HepG2 (cell line): ENCODE measurements at regions not wholly inside any gene's neighbourhood (a gene's known extent, or its start where the extent isn't known, plus 50 kb on each side); places are given as distances from the start of the nearest gene placed in this dataset.

Experiments
- ATM ChIP-seq: fragments of 450-650 bp; IDR thresholded peaks from 2 replicates; pipeline ENCODE4 v1.7.1; 2017; ENCODE audit warnings: mild to moderate bottlenecking, borderline replicate concordance
- ATRX ChIP-seq: sonication (generic); formaldehyde crosslinking; IDR thresholded peaks from 2 replicates; pipeline ENCODE4 v1.4.0; 2020; ENCODE audit warnings: missing genetic modification reagents, borderline replicate concordance
- E2F5 ChIP-seq: sonication (generic); formaldehyde crosslinking; conservative IDR thresholded peaks from 2 replicates; pipeline ENCODE4 v1.4.0; 2020; ENCODE audit warnings: missing genetic modification reagents
- FOXA1 ChIP-seq, 2 experiments: fragments of 450-650 bp in 1 of 2; sonication (generic) in 1 of 2; formaldehyde crosslinking in 1 of 2; IDR thresholded peaks; 2 replicates each; pipeline versions ENCODE4 v1.4.0 to v1.6.1; 2016 to 2020; ENCODE audit warnings: missing genetic modification reagents in 1 of 2
- HMGA1 ChIP-seq: sonication (generic); formaldehyde crosslinking; conservative IDR thresholded peaks from 2 replicates; pipeline ENCODE4 v1.4.0; 2020; ENCODE audit warnings: missing genetic modification reagents
- KDM1A ChIP-seq: IDR thresholded peaks from 2 replicates; pipeline ENCODE4 v1.6.1; 2016; ENCODE audit warnings: missing compliant biosample characterization
- MTF1 ChIP-seq: sonication (generic); formaldehyde crosslinking; IDR thresholded peaks from 2 replicates; pipeline ENCODE4 v1.5.0; 2020; ENCODE audit warnings: missing genetic modification reagents
- MYC ChIP-seq: sonication (generic); formaldehyde crosslinking; IDR thresholded peaks from 2 replicates; pipeline ENCODE4 v1.9.0; 2021; ENCODE audit warnings: missing genetic modification reagents, borderline replicate concordance
- MZF1 ChIP-seq: sonication (generic); formaldehyde crosslinking; IDR thresholded peaks from 2 replicates; pipeline ENCODE4 v1.8.1; 2023; ENCODE audit warnings: mild to moderate bottlenecking, missing genetic modification reagents, borderline replicate concordance
- PAXIP1 ChIP-seq: sonication (generic); formaldehyde crosslinking; conservative IDR thresholded peaks from 2 replicates; pipeline ENCODE4 v1.4.0; 2020; ENCODE audit warnings: mild to moderate bottlenecking, missing genetic modification reagents, moderate library complexity
- PHF8 ChIP-seq: sonication (generic); formaldehyde crosslinking; IDR thresholded peaks from 2 replicates; pipeline ENCODE4 v1.5.0; 2020; ENCODE audit warnings: missing genetic modification reagents
- PLRG1 ChIP-seq: fragments of 450-650 bp; conservative IDR thresholded peaks from 2 replicates; pipeline ENCODE4 v1.6.1; 2016
- SALL2 ChIP-seq: sonication (generic); formaldehyde crosslinking; IDR thresholded peaks from 2 replicates; pipeline ENCODE4 v1.8.1; 2023; ENCODE audit warnings: mild to moderate bottlenecking, missing genetic modification reagents, inconsistent platforms
- SUZ12 ChIP-seq: fragments of 150-350 bp; IDR thresholded peaks from 2 replicates; pipeline ENCODE4 v1.6.1; 2014; ENCODE audit warnings: low read depth, low read length
- UBTF ChIP-seq: sonication (generic); formaldehyde crosslinking; IDR thresholded peaks from 2 replicates; pipeline ENCODE4 v1.4.0; 2020; ENCODE audit warnings: mild to moderate bottlenecking, missing genetic modification reagents
- ZKSCAN8 ChIP-seq: IDR thresholded peaks from 2 replicates; pipeline ENCODE4 v1.6.1; 2016; ENCODE audit warnings: borderline replicate concordance, missing genetic modification reagents, missing compliant biosample characterization
- ZNF160 ChIP-seq: sonication (generic); formaldehyde crosslinking; IDR thresholded peaks from 2 replicates; pipeline ENCODE4 v1.8.0; 2022; ENCODE audit warnings: mild to moderate bottlenecking, inconsistent platforms, missing genetic modification reagents
- ZNF343 ChIP-seq: sonication (generic); formaldehyde crosslinking; IDR thresholded peaks from 2 replicates; pipeline ENCODE4 v1.4.0; 2020; ENCODE audit warnings: mild to moderate bottlenecking, missing genetic modification reagents
- ZNF556 ChIP-seq: sonication (generic); formaldehyde crosslinking; IDR thresholded peaks from 2 replicates; pipeline ENCODE4 v1.4.0; 2020; ENCODE audit warnings: mild to moderate bottlenecking, missing genetic modification reagents, borderline replicate concordance
- ZNF800 ChIP-seq: sonication (generic); formaldehyde crosslinking; IDR thresholded peaks from 2 replicates; pipeline ENCODE4 v1.4.0; 2020; ENCODE audit warnings: missing genetic modification reagents
- ZNF816 ChIP-seq: sonication (generic); formaldehyde crosslinking; IDR thresholded peaks from 2 replicates; pipeline ENCODE4 v1.8.0; 2022; ENCODE audit warnings: missing genetic modification reagents, mild to moderate bottlenecking, borderline replicate concordance

DNA sequence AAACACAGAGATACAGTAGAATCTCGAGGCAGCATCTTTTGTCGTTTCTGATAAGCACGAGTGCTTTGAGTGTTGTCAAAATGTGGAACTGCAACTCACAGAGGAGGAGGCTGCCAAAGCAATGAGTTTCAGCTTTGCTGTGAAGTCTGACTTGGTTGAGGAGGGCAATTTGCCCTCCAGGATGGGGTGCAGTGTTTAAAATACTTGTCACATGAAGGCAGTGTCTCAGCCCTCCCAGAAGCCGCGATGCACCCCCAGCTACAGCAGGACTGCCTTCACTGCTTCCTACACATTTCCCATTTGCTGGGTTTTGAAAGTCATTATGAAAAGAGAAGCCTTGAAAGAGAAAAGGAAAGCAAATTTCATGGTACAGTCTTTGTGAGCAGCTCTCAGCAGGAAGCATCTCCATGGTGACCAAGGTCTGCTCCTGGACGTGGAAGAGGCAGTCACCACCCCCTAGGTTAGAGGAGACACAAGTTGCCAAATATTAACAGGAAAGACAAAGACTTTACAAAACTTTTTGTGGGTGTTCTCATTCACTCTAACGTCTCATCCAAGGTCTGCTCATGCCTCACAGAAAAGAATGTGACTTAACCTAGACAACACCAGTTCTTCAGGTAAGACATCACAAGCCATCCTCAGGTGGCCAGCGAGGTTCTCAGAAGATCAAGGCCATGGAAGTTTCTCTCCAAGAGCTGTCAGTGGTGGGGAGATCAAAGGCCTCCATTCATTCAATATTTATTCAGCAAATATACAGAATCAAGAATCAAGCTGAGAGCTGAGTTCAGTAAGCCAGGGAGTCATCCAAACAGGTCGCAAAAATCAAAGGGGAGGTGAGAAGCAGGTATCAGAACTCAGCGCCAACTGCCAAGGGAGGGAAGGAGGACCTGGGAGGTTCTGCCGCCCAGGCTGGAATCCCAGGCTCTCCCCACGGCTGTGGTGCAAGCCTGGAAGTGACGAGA is 476.0 kb downstream of the EIPR1 start (continued):
- TF ChIP-seq UBTF (CRISPR knock-in tag): no peak
- no peak for TF ChIP-seq ZNF816 (CRISPR knock-in tag)
- no peak for TF ChIP-seq MYC
- TF ChIP-seq KDM1A (CRISPR knock-in tag): no peak
- no peak for TF ChIP-seq ZNF800 (CRISPR knock-in tag)
- TF ChIP-seq HMGA1 (CRISPR knock-in tag): no peak
- TF ChIP-seq PLRG1: no peak
- 0 out of 2 replicates have a peak, but pooled peaks have one; percentile 13 for TF ChIP-seq E2F5
- TF ChIP-seq PHF8 (CRISPR knock-in tag): no peak
- TF ChIP-seq ATM: no peak
- TF ChIP-seq MTF1: no peak
- no peak for TF ChIP-seq ZKSCAN8 (CRISPR knock-in tag)
- TF ChIP-seq MZF1 (CRISPR knock-in tag): no peak
- TF ChIP-seq ATRX: no peak
- no peak for TF ChIP-seq FOXA1 (IDR thresholded peaks at IDR 0.05)
- peak; percentile 66; the same call in 1 of the 2 replicates for TF ChIP-seq FOXA1 (CRISPR knock-in tag; IDR thresholded peaks at IDR 0.05)
- TF ChIP-seq ZNF556 (CRISPR knock-in tag): no peak
- no peak for TF ChIP-seq SUZ12
- TF ChIP-seq PAXIP1 (CRISPR knock-in tag): peak; percentile 60; the same call in 1 of the 2 replicates
- no peak for TF ChIP-seq SALL2 (CRISPR knock-in tag)
- TF ChIP-seq ZNF343: 0 out of 2 replicates have a peak, but pooled peaks have one; percentile 33
- TF ChIP-seq ZNF160: no peak
